ENCODE measurements at regions not wholly inside any gene's neighbourhood (a gene's known extent, or its start where the extent isn't known, plus 50 kb on each side); places are given as distances from the start of the nearest gene placed in this dataset.

GRCh38 chr15:70580286-70580685 lies 183.1 kb downstream of the UACA start:
- H3K36me3 ChIP-seq (ENCODE audit: control insufficient read depth, insufficient read depth, low read length) = no peaks in the 10 kb centered on the region
- no peak overlapping the region for H3K4me2 ChIP-seq (ENCODE audit: extremely low read depth, insufficient read depth, low read length)
- H4K20me1 ChIP-seq (ENCODE audit: control insufficient read depth, extremely low read depth, insufficient read depth, low read length) = no peaks in the 10 kb centered on the region
- DNase-seq (ENCODE audit: low read depth in 2 of 2) = no peak
- TF ChIP-seq CTCF (conservative IDR thresholded peaks at IDR 0.05 in 1 of 2, IDR thresholded peaks at IDR 0.05 in 1 of 2; ENCODE audit: low read depth in 1 of 2, low read length in 2 of 2) (no peak), EZH2 (IDR thresholded peaks at IDR 0.05; ENCODE audit: low read length, missing control alignments) (no peak)
- H3K27me3 ChIP-seq (ENCODE audit: control insufficient read depth, insufficient read depth, low read length) = peaks cover 3% of the 10 kb centered on the region
- H3K9me3 ChIP-seq (ENCODE audit: control insufficient read depth, insufficient read depth, low read depth, low read length) = no peaks in the 10 kb centered on the region
- H3K79me2 ChIP-seq (ENCODE audit: control insufficient read depth, insufficient read depth, low read length) = no peaks in the 10 kb centered on the region
- H2AFZ ChIP-seq (ENCODE audit: low read length) = no peak overlapping the region
- no peak overlapping the region for H3K27ac ChIP-seq (ENCODE audit: insufficient read depth, low read length)
- H3K9ac ChIP-seq (ENCODE audit: insufficient read depth, low read length) = no peak overlapping the region
- peaks cover 2% of the 10 kb centered on the region for H3K4me1 ChIP-seq (ENCODE audit: control insufficient read depth, extremely low read depth, insufficient read depth, low read length)
- no peak overlapping the region for H3K4me3 ChIP-seq (replicated peaks in 1 of 4; ENCODE audit: control extremely low read depth in 1 of 4, insufficient read depth in 1 of 4, low read depth in 3 of 4, low read length in 4 of 4)

- Histone ChIP-seq H3K9me3 (ENCODE audit: control insufficient read depth, insufficient read depth, low read depth, low read length) (no peaks in the 10 kb centered on the region), H3K4me2 (ENCODE audit: extremely low read depth, insufficient read depth, low read length) (no peak overlapping the region), H2AFZ (ENCODE audit: low read length) (no peak overlapping the region), H3K4me1 (ENCODE audit: control insufficient read depth, extremely low read depth, insufficient read depth, low read length) (peaks cover 2% of the 10 kb centered on the region), H3K27me3 (ENCODE audit: control insufficient read depth, insufficient read depth, low read length) (peaks cover 3% of the 10 kb centered on the region), H3K4me3 (replicated peaks in 1 of 4; ENCODE audit: control extremely low read depth in 1 of 4, insufficient read depth in 1 of 4, low read depth in 3 of 4, low read length in 4 of 4) (no peak overlapping the region), H3K79me2 (ENCODE audit: control insufficient read depth, insufficient read depth, low read length) (no peaks in the 10 kb centered on the region), H3K36me3 (ENCODE audit: control insufficient read depth, insufficient read depth, low read length) (no peaks in the 10 kb centered on the region), H3K9ac (ENCODE audit: insufficient read depth, low read length) (no peak overlapping the region), H3K27ac (ENCODE audit: insufficient read depth, low read length) (no peak overlapping the region), H4K20me1 (ENCODE audit: control insufficient read depth, extremely low read depth, insufficient read depth, low read length) (no peaks in the 10 kb centered on the region)
- no peak for TF ChIP-seq CTCF (conservative IDR thresholded peaks at IDR 0.05 in 1 of 2, IDR thresholded peaks at IDR 0.05 in 1 of 2; ENCODE audit: low read depth in 1 of 2, low read length in 2 of 2)
- no peak for TF ChIP-seq EZH2 (IDR thresholded peaks at IDR 0.05; ENCODE audit: low read length, missing control alignments)
- DNase-seq (ENCODE audit: low read depth in 2 of 2) = no peak
These were observed 183.6 kb downstream of the UACA start for GRCh38 chr15:70579766-70580165.

GRCh38 chr15:70578196-70578595 lies 185.2 kb downstream of the UACA start:
- no peak overlapping the region for H3K4me3 ChIP-seq (replicated peaks in 1 of 4; ENCODE audit: control extremely low read depth in 1 of 4, insufficient read depth in 1 of 4, low read depth in 3 of 4, low read length in 4 of 4)
- H3K9ac ChIP-seq (ENCODE audit: insufficient read depth, low read length) = no peak overlapping the region
- H3K27ac ChIP-seq (ENCODE audit: insufficient read depth, low read length) = no peak overlapping the region
- peaks cover 3% of the 10 kb centered on the region for H3K27me3 ChIP-seq (ENCODE audit: control insufficient read depth, insufficient read depth, low read length)
- DNase-seq (ENCODE audit: low read depth in 2 of 2) = no peak
- H3K36me3 ChIP-seq (ENCODE audit: control insufficient read depth, insufficient read depth, low read length) = no peaks in the 10 kb centered on the region
- TF ChIP-seq EZH2 (IDR thresholded peaks at IDR 0.05; ENCODE audit: low read length, missing control alignments) (no peak), CTCF (conservative IDR thresholded peaks at IDR 0.05 in 1 of 2, IDR thresholded peaks at IDR 0.05 in 1 of 2; ENCODE audit: low read depth in 1 of 2, low read length in 2 of 2) (no peak)
- no peak overlapping the region for H3K4me2 ChIP-seq (ENCODE audit: extremely low read depth, insufficient read depth, low read length)
- no peaks in the 10 kb centered on the region for H3K9me3 ChIP-seq (ENCODE audit: control insufficient read depth, insufficient read depth, low read depth, low read length)
- no peaks in the 10 kb centered on the region for H4K20me1 ChIP-seq (ENCODE audit: control insufficient read depth, extremely low read depth, insufficient read depth, low read length)
- H3K79me2 ChIP-seq (ENCODE audit: control insufficient read depth, insufficient read depth, low read length) = no peaks in the 10 kb centered on the region
- peaks cover 2% of the 10 kb centered on the region for H3K4me1 ChIP-seq (ENCODE audit: control insufficient read depth, extremely low read depth, insufficient read depth, low read length)
- H2AFZ ChIP-seq (ENCODE audit: low read length) = no peak overlapping the region
